Calu3 (cell line): ENCODE measurements at regions not wholly inside any gene's neighbourhood (a gene's known extent, or its start where the extent isn't known, plus 50 kb on each side); places are given as distances from the start of the nearest gene placed in this dataset.

Source experiments
- BruUV-seq: library from RNA; stranded (reverse); fragments of 400-500 nt; replicated peaks from 2 replicates; lab custom pipeline; 2021; lab: Mats Ljungman, UMichigan
- CTCF ChIA-PET: fragments of 300-600 bp; sonication (Branson Sonifier 250); formaldehyde crosslinking; loops from one replicate; lab custom pipeline; 2022; ENCODE audit warnings: antibody characterized with exemption; lab: Charles Lee
- DNase-seq: peaks from one replicate; pipeline ENCODE4 v3.0.0; 2022
- H3K27ac Mint-ChIP-seq: one replicate; pipeline ENCODE4 v1.8.0; 2022; ENCODE audit warnings: mixed read lengths; ENCODE audit not compliant: unreplicated experiment
- H3K27me3 Mint-ChIP-seq: one replicate; pipeline ENCODE4 v1.8.0; 2022; ENCODE audit warnings: mixed read lengths; ENCODE audit not compliant: unreplicated experiment
- H3K36me3 Mint-ChIP-seq: one replicate; pipeline ENCODE4 v1.8.0; 2022; ENCODE audit warnings: mild to moderate bottlenecking, moderate library complexity, mixed read lengths; ENCODE audit not compliant: insufficient read depth, unreplicated experiment
- H3K4me1 Mint-ChIP-seq: one replicate; pipeline ENCODE4 v1.8.0; 2022; ENCODE audit warnings: mild to moderate bottlenecking, low read depth, mixed read lengths; ENCODE audit not compliant: unreplicated experiment
- H3K4me3 Mint-ChIP-seq: one replicate; pipeline ENCODE4 v1.8.0; 2022; ENCODE audit warnings: mild to moderate bottlenecking, low read depth, moderate library complexity, mixed read lengths; ENCODE audit not compliant: unreplicated experiment
- H3K9me3 Mint-ChIP-seq: one replicate; pipeline ENCODE4 v1.8.0; 2022; ENCODE audit warnings: low read depth, mixed read lengths; ENCODE audit not compliant: unreplicated experiment
- CTCF ChIP-seq: fragments of 200-600 bp; IDR thresholded peaks from one replicate; pipeline ENCODE4 v1.8.0; 2022; ENCODE audit warnings: antibody characterized with exemption; ENCODE audit not compliant: unreplicated experiment
- intact Hi-C: fragments of 100-400 bp; cut with micrococcal nuclease; formaldehyde crosslinking; loops from one replicate; pipeline ENCODE4 v1.10.0; 2022; ENCODE audit not compliant: unreplicated experiment

- H3K9me3 Mint-ChIP-seq: peaks cover 4% of the 10 kb centered on the region
Measured at GRCh38 chr4:11081006-11081405, 347.7 kb downstream of the HS3ST1 start.

GRCh38 chr4:11079171-11079570 lies 349.5 kb downstream of the HS3ST1 start:
- Mint-ChIP-seq H3K27me3 (no peaks in the 10 kb centered on the region), H3K4me3 (no peak overlapping the region), H3K9me3 (peaks cover 4% of the 10 kb centered on the region), H3K27ac (no peak overlapping the region), H3K4me1 (no peaks in the 10 kb centered on the region), H3K36me3 (no peaks in the 10 kb centered on the region)
- no peak for DNase-seq
- no TSS peak for BruUV-seq
- intact Hi-C loops: no loop called here
- TF ChIP-seq CTCF: no peak
- CTCF ChIA-PET: no interaction called here

More at GRCh38 chr4:11081006-11081405, 347.7 kb downstream of the HS3ST1 start:
- TF ChIP-seq CTCF: no peak
- H3K36me3 Mint-ChIP-seq: no peaks in the 10 kb centered on the region
- no peak overlapping the region for H3K27ac Mint-ChIP-seq
- H3K4me3 Mint-ChIP-seq: no peak overlapping the region
- no TSS peak for BruUV-seq
- H3K4me1 Mint-ChIP-seq: no peaks in the 10 kb centered on the region
- CTCF ChIA-PET: no interaction called here
- intact Hi-C loops: no loop called here
- no peak for DNase-seq
- H3K27me3 Mint-ChIP-seq: no peaks in the 10 kb centered on the region

GRCh38 chr4:11074581-11075241 lies 354.0 kb downstream of the HS3ST1 start:
- peaks cover 13% of the 10 kb centered on the region for H3K27me3 Mint-ChIP-seq
- no peak overlapping the region for H3K27ac Mint-ChIP-seq
- no peak for TF ChIP-seq CTCF
- H3K9me3 Mint-ChIP-seq: no peaks in the 10 kb centered on the region
- intact Hi-C loops: no loop called here
- CTCF ChIA-PET: no interaction called here
- DNase-seq: no peak
- no peaks in the 10 kb centered on the region for H3K36me3 Mint-ChIP-seq
- no peaks in the 10 kb centered on the region for H3K4me1 Mint-ChIP-seq
- BruUV-seq: no TSS peak
- no peak overlapping the region for H3K4me3 Mint-ChIP-seq

- H3K36me3 Mint-ChIP-seq: no peaks in the 10 kb centered on the region
- no peak overlapping the region for H3K27ac Mint-ChIP-seq
- TF ChIP-seq CTCF: no peak
- no peaks in the 10 kb centered on the region for H3K4me1 Mint-ChIP-seq
- DNase-seq: no peak
- intact Hi-C loops: no loop called here
- H3K4me3 Mint-ChIP-seq: no peak overlapping the region
- CTCF ChIA-PET: no interaction called here
- no peaks in the 10 kb centered on the region for H3K9me3 Mint-ChIP-seq
- peaks cover 13% of the 10 kb centered on the region for H3K27me3 Mint-ChIP-seq
- no TSS peak for BruUV-seq
Measured at GRCh38 chr4:11073621-11074051, 355.1 kb downstream of the HS3ST1 start.
